ENCODE measurements at regions not wholly inside any gene's neighbourhood (a gene's known extent, or its start where the extent isn't known, plus 50 kb on each side); places are given as distances from the start of the nearest gene placed in this dataset.

DNA sequence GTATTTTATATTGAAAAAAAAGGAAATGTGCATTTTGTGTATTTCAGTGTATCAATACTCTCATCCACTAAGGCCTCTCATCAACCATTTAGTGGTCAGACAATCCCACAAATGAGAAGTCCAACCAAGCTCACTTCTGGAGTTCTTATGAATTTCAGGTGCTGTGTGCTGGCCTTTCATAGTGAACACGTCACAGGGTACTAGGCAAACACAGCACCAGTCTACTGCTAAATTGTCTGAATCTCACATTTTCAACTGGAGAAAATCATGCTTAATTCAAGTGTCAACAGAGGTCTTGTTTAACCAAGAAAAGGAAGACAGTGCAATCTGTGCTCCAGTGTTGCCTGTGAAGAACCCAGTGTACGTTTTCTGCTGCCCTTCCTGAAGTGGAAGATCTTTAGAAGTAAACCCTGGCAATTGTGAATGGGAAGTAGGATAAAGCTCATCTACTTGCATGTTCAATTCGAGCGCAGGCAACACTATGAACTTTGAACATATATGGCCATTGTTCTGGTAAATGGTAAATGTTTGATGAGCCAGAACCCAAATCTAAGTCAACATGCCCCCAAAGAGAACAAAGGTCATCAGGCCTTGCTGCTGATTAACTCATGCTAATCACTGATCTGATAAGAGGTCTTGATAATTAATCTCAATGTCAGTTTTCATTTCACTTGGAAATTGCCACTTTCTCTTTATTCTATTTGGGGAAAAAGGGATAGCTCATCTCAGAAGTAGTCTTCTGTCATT lies 439.2 kb upstream of the SOX9 start:
- peak overlapping the region in 2 of 4 donors; percentile 26 to 31 for H3K4me3 ChIP-seq
- no peaks in the 10 kb centered on the region for H3K27me3 ChIP-seq
- TF ChIP-seq POLR2A (IDR thresholded peaks at IDR 0.05), result no peak
- TF ChIP-seq, protein P1, sequence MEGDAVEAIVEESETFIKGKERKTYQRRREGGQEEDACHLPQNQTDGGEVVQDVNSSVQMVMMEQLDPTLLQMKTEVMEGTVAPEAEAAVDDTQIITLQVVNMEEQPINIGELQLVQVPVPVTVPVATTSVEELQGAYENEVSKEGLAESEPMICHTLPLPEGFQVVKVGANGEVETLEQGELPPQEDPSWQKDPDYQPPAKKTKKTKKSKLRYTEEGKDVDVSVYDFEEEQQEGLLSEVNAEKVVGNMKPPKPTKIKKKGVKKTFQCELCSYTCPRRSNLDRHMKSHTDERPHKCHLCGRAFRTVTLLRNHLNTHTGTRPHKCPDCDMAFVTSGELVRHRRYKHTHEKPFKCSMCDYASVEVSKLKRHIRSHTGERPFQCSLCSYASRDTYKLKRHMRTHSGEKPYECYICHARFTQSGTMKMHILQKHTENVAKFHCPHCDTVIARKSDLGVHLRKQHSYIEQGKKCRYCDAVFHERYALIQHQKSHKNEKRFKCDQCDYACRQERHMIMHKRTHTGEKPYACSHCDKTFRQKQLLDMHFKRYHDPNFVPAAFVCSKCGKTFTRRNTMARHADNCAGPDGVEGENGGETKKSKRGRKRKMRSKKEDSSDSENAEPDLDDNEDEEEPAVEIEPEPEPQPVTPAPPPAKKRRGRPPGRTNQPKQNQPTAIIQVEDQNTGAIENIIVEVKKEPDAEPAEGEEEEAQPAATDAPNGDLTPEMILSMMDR (IDR thresholded peaks at IDR 0.05), result no peak
- peaks cover 0 to 14% (median 1%) of the 10 kb centered on the region in 4 donors for H3K4me1 ChIP-seq
- H3K36me3 ChIP-seq, result no peaks in the 10 kb centered on the region
- H3K27ac ChIP-seq, result peak overlapping the region in 3 of 4 donors; percentile 23 to 82 (median 55)
- peak in 1 of 3 donors; percentile 70 for DNase-seq
- no peaks in the 10 kb centered on the region for H3K9me3 ChIP-seq

- H3K27me3 ChIP-seq, result no peaks in the 10 kb centered on the region
- H3K36me3 ChIP-seq, result no peaks in the 10 kb centered on the region
- peaks cover 0 to 14% (median 1%) of the 10 kb centered on the region in 4 donors for H3K4me1 ChIP-seq
- peak in 1 of 3 donors; percentile 47 for DNase-seq
- peak overlapping the region in 2 of 4 donors; percentile 26 to 31 for H3K4me3 ChIP-seq
- H3K9me3 ChIP-seq, result no peaks in the 10 kb centered on the region
- peak overlapping the region in 2 of 4 donors; percentile 34 to 45 for H3K27ac ChIP-seq
- no peak for TF ChIP-seq POLR2A (IDR thresholded peaks at IDR 0.05)
- TF ChIP-seq, protein P1 (IDR thresholded peaks at IDR 0.05), result no peak
Measured at GRCh38 chr17:71682174-71682494, 438.7 kb upstream of the SOX9 start.

- Histone ChIP-seq H3K4me1 (no peaks in the 10 kb centered on the region), H3K9me3 (no peaks in the 10 kb centered on the region), H3K4me3 (no peak overlapping the region), H3K27ac (no peak overlapping the region), H3K27me3 (no peaks in the 10 kb centered on the region), H3K36me3 (no peaks in the 10 kb centered on the region)
- TF ChIP-seq, protein P1 (IDR thresholded peaks at IDR 0.05), result no peak
- TF ChIP-seq POLR2A (IDR thresholded peaks at IDR 0.05), result no peak
- no peak for DNase-seq
Measured at GRCh38 chr17:71689782-71690181, 431.0 kb upstream of the SOX9 start.

DNA sequence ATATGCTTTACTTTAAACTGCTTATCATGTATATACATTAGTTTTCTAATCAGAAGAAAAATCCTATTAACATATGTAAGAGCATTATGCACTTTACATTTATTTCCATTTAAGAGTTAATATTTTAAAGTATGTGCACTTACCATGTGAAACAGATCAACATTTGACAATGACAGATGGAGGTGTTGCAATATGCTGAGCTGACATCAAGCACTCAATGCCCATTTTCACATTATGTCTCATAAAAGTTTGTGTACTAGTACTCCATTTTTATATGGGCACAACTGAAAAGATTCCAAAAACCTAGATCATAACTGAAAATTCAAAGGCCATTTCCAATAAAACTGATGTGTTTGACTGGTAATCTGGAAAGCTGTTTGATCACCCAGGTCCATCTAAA lies 420.9 kb upstream of the SOX9 start:
- H3K4me1 ChIP-seq, result no peaks in the 10 kb centered on the region
- no peak for TF ChIP-seq POLR2A (IDR thresholded peaks at IDR 0.05)
- TF ChIP-seq, protein P1 (IDR thresholded peaks at IDR 0.05), result no peak
- no peaks in the 10 kb centered on the region for H3K36me3 ChIP-seq
- H3K9me3 ChIP-seq, result no peaks in the 10 kb centered on the region
- H3K27me3 ChIP-seq, result no peaks in the 10 kb centered on the region
- no peak for DNase-seq
- no peak overlapping the region for H3K27ac ChIP-seq
- H3K4me3 ChIP-seq, result no peak overlapping the region

DNA sequence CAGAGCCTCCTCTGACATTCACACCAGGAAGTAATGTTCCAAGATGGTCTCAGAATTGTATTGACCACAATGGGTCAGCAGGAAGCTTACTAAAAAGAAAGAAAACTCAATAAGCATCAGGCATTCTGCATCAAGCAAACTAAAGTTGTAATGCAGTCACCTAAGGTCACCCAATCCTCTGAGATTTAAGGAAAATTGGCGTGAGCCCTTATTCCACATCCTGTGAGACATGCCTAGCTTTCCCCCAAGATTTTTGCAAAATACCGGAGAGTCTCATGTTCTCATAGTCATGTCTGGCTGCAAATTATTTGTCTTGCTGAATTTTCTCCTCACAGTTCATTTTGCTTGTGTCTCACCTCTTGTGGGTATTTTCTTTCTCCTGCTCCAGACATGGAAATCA lies 417.1 kb upstream of the SOX9 start:
- Histone ChIP-seq H3K4me1 (no peaks in the 10 kb centered on the region), H3K36me3 (no peaks in the 10 kb centered on the region), H3K27ac (no peak overlapping the region), H3K4me3 (no peak overlapping the region), H3K9me3 (no peaks in the 10 kb centered on the region), H3K27me3 (no peaks in the 10 kb centered on the region)
- DNase-seq, result no peak
- no peak for TF ChIP-seq POLR2A (IDR thresholded peaks at IDR 0.05)
- TF ChIP-seq, protein P1 (IDR thresholded peaks at IDR 0.05), result no peak

Data from Peyer's patch (tissue), 4 donors.